GM12873 (cell line): ENCODE measurements at regions not wholly inside any gene's neighbourhood (a gene's known extent, or its start where the extent isn't known, plus 50 kb on each side); places are given as distances from the start of the nearest gene placed in this dataset.

ENCODE experiments used
- CTCF ChIP-seq: IDR thresholded peaks from 2 replicates; pipeline ENCODE4 v1.5.1; 2012; ENCODE audit warnings: low read depth, mild to moderate bottlenecking, moderate library complexity, low read length, control low read depth; ENCODE audit not compliant: insufficient read depth; ENCODE audit errors: missing control alignments

GRCh38 chr4:169881769-169882168, 124.0 kb upstream of the HPF1 start:
- TF ChIP-seq CTCF, result no peak

- TF ChIP-seq CTCF, result no peak
These were observed 112.8 kb upstream of the HPF1 start for GRCh38 chr4:169870507-169870906.

- no peak for TF ChIP-seq CTCF
These were observed 111.7 kb upstream of the HPF1 start for GRCh38 chr4:169869490-169869889.

- TF ChIP-seq CTCF, result no peak
These were observed 103.8 kb upstream of the HPF1 start for GRCh38 chr4:169861593-169861992.

- no peak for TF ChIP-seq CTCF
These were observed 101.8 kb upstream of the HPF1 start for GRCh38 chr4:169859366-169860216.

GRCh38 chr4:169854090-169854489, 96.3 kb upstream of the HPF1 start:
- no peak for TF ChIP-seq CTCF

- TF ChIP-seq CTCF, result no peak
These were observed 94.7 kb upstream of the HPF1 start for GRCh38 chr4:169852481-169852880.
